ENCODE measurements at regions not wholly inside any gene's neighbourhood (a gene's known extent, or its start where the extent isn't known, plus 50 kb on each side); places are given as distances from the start of the nearest gene placed in this dataset.

DNA sequence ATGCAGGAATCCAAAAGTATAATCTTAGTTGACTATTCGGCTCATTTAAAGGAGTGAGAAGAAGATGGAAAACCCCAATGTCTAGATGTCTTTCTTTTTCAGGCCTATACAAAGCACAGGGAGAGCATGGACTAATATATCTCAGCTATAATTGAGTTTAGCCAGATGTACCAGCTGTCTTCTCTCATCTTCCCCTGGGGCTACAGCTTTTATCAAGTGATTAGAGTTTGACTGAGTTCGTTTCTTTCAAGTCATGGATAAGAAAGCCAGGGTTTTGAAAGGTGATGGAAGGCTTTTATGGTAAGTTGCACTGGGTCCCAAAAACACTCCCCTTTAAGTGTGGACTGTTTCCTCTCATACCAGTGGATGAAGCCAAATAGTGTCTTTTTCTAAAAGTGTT, 1172.8 kb upstream of the TENM4 start:
- Histone ChIP-seq H3K4me3 (ENCODE audit: low read depth, low read length) (no peak overlapping the region), H3K36me3 (replicated peaks) (no peaks in the 10 kb centered on the region), H3K27me3 (replicated peaks) (no peaks in the 10 kb centered on the region), H3K27ac (no peak overlapping the region)
- in situ Hi-C loops (cut with HindIII; ENCODE audit: low pct_ligation_motif_present, low sequenced_read_pairs) = no loop called here
- no peak for DNase-seq
- no peak for TF ChIP-seq CTCF (IDR thresholded peaks at IDR 0.05; ENCODE audit: low read depth, low read length, missing control alignments)

- TF ChIP-seq CTCF (IDR thresholded peaks at IDR 0.05; ENCODE audit: low read depth, low read length, missing control alignments) = no peak
- in situ Hi-C loops (cut with HindIII; ENCODE audit: low pct_ligation_motif_present, low sequenced_read_pairs) = no loop called here
- Histone ChIP-seq H3K27ac (no peak overlapping the region), H3K36me3 (replicated peaks) (no peaks in the 10 kb centered on the region), H3K27me3 (replicated peaks) (no peaks in the 10 kb centered on the region), H3K4me3 (ENCODE audit: low read depth, low read length) (no peak overlapping the region)
- no peak for DNase-seq
Observed at GRCh38 chr11:80610516-80610915, 1169.7 kb upstream of the TENM4 start.

DNA sequence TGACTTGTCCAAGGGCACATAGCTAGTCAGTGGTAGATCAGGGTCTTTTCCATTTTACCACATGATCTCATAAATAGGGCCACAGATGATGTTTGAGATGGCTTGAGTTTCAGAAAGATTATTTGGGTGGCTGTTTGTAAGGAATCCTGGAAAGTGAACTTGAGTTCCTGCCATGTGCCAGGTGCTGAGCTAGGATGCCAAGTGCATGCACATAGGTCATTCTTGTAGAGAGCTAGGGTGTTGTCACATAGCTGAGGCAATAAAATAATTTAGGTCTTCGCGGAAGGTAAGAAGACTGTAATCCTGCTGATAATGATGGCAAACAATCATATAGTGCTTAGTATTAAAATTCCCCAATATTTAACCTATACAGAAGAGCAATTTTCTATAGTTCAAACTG, 1162.6 kb upstream of the TENM4 start:
- Histone ChIP-seq H3K4me3 (ENCODE audit: low read depth, low read length) (no peak overlapping the region), H3K27ac (no peak overlapping the region), H3K36me3 (replicated peaks) (no peaks in the 10 kb centered on the region), H3K27me3 (replicated peaks) (no peaks in the 10 kb centered on the region)
- no peak for DNase-seq
- TF ChIP-seq CTCF (IDR thresholded peaks at IDR 0.05; ENCODE audit: low read depth, low read length, missing control alignments) = no peak
- in situ Hi-C loops (cut with HindIII; ENCODE audit: low pct_ligation_motif_present, low sequenced_read_pairs) = no loop called here

GRCh38 chr11:80598905-80599304, 1158.1 kb upstream of the TENM4 start:
- Histone ChIP-seq H3K27me3 (replicated peaks) (no peaks in the 10 kb centered on the region), H3K27ac (no peak overlapping the region), H3K36me3 (replicated peaks) (no peaks in the 10 kb centered on the region), H3K4me3 (ENCODE audit: low read depth, low read length) (no peak overlapping the region)
- no peak for TF ChIP-seq CTCF (IDR thresholded peaks at IDR 0.05; ENCODE audit: low read depth, low read length, missing control alignments)
- no peak for DNase-seq
- in situ Hi-C loops (cut with HindIII; ENCODE audit: low pct_ligation_motif_present, low sequenced_read_pairs) = no loop called here

DNA sequence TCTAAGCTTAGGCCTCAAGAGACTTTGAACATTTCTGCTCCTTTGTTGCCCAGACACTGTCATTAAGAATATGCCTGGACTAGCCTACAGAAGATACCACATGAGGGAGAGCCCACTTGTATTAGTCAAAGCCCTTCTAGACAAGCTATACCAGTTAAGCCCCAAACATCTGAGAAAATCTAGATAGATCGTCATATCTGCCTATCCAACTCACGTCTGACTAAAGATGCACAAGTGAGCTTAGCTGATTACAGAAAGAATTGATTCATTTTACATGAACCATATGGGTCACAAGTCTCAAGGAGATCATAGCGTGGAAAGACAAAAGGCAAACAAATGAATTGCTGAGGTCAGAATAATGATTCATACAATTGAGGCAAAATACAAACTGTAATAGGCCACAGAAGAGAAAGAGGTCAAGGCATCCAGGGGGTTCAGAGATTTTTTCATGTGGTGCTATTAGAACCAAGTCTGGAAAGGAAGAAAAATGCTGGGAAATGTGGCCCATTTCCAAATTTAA, 1155.5 kb upstream of the TENM4 start:
- Histone ChIP-seq H3K27ac (peak overlapping the region; percentile 74), H3K4me3 (ENCODE audit: low read depth, low read length) (no peak overlapping the region), H3K27me3 (replicated peaks) (no peaks in the 10 kb centered on the region), H3K36me3 (replicated peaks) (no peaks in the 10 kb centered on the region)
- no peak for TF ChIP-seq CTCF (IDR thresholded peaks at IDR 0.05; ENCODE audit: low read depth, low read length, missing control alignments)
- DNase-seq = peak; percentile 70
- in situ Hi-C loops (cut with HindIII; ENCODE audit: low pct_ligation_motif_present, low sequenced_read_pairs) = no loop called here

DNA sequence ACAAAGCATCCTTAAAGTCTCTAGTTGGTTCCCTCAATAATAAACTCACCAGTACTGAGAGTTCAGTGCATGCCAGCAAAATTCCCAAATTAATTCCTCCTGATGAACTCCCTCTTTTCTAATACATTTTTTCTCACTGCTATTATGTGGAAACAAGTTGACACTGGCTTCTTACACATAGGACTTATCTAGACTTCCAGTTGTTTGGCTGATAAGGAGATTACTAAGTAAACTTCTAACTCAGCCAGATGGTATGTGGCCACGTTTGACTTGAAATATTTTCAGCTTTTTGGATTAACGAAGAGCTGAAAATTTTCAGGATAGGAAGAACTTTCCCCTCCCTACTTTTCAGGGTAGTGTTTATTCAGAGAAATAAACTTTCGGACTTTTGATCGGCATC, 1154.2 kb upstream of the TENM4 start:
- peak; percentile 79 for DNase-seq
- peak overlapping the region; percentile 74 for H3K27ac ChIP-seq
- in situ Hi-C loops (cut with HindIII; ENCODE audit: low pct_ligation_motif_present, low sequenced_read_pairs) = no loop called here
- TF ChIP-seq CTCF (IDR thresholded peaks at IDR 0.05; ENCODE audit: low read depth, low read length, missing control alignments) = no peak
- no peaks in the 10 kb centered on the region for H3K27me3 ChIP-seq (replicated peaks)
- no peak overlapping the region for H3K4me3 ChIP-seq (ENCODE audit: low read depth, low read length)
- H3K36me3 ChIP-seq (replicated peaks) = no peaks in the 10 kb centered on the region

Measured in brain microvascular endothelial cell (primary cell).